COLO668 (cell line): ENCODE measurements at regions not wholly inside any gene's neighbourhood (a gene's known extent, or its start where the extent isn't known, plus 50 kb on each side); places are given as distances from the start of the nearest gene placed in this dataset.
A peak's percentile ranks its signal among the peaks of the same experiment; 100 is the strongest.
"Not testable (repeated sequence)": the region's sequence is repeated elsewhere in the genome, so short reads cannot be mapped to it uniquely, and the experiment has no call there.

Source experiments
- DNase-seq: peaks from one replicate; lab custom pipeline; 2025; ENCODE audit not compliant: unreplicated experiment; lab: John Stamatoyannopoulos, UW

DNA sequence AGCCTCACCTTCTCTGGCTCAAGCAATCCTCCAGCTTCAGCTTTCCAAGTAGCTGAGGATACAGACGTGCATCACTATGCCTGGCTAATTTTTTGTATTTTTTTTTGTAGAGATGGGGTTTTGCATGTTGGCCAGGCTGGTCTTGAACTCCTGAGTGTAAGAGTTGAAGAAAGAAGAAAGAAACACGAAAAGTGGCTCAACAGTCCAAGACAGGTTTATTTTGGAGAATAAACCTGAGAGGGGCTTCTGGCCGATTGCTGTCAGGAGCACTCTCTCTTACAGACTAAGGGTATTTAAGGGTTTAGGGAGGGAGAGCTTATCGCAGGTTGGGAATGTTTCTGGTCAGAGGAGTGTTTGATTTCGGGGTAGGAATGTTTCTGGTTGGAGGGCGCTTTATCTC lies 75.9 kb downstream of the RRM2 start:
- not testable (repeated sequence) for DNase-seq

GRCh38 chr2:10201201-10201600 lies 78.7 kb downstream of the RRM2 start:
- no peak for DNase-seq

DNA sequence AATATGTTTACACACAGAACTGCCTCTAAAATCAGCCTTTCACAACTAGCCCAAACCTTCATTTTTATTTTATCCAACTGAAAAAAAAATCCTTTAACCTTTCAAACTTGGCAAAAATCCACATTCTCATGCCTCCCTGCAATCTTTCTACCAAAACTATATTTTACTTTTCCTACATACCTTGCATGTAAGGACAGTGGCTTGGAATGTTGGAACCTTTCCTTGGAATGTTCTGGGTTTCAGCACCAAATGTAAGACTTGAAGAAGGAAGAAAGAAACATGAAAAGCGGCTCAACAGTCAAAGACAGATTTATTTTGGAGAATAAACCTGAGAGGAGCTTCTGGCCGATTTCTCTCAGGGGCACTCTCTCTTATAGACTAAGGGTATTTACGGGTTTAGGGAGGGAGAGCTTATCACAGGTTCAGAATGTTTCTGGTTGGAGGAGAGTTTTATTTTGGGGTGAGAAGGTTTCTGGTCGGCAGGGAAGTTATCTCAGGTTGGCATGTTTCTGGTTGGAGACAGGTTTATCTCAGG lies 79.7 kb downstream of the RRM2 start:
- DNase-seq, result no peak

GRCh38 chr2:10204326-10205161 lies 82.0 kb downstream of the RRM2 start:
- no peak for DNase-seq

DNA sequence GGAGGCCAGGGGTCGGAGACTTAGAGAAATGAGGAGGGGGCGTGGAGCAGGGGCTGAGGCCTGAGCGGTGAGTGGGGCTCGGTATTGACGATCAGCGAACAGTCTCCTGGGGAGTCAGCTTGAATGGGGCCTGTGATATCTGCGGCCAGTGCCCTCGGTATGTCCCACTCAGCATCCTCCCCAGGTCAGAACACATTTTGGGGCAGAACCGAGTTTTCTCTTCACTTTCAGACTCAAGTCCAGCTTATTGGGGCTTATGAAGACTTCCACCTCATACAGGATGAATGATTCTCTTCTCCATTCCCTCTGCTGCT lies 82.6 kb downstream of the RRM2 start:
- DNase-seq, result no peak

- no peak for DNase-seq
Measured at GRCh38 chr2:10208736-10209135, 86.2 kb downstream of the RRM2 start.

DNA sequence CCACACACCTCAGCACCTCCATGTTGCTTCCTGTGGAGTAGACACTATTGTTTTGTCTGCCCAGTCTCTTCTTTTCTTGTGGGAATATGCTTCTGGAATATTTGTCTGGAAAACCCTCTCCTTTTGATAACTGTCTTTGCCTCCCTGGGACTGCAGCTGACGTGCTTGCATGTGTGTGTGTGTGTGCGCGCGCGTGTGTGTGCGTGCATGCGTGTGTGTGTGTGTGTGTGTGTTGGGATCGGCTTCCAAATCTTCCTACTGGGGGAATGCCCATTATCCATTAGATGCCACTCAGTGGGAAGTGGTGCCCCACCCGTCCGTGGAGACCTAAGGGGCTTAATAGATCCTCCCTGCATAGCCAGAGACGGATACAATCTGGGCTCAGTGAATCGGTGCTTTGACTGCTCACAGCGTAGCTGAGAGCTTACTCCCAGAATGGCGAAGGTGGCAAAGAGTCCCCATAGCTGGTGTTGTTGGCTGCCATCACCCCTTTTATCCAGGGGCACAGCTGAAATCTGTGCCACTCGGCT lies 86.9 kb downstream of the RRM2 start:
- no peak for DNase-seq

- DNase-seq, result no peak
Measured at GRCh38 chr2:10210336-10210735, 87.8 kb downstream of the RRM2 start.

- DNase-seq, result no peak
Measured at GRCh38 chr2:10211844-10212422, 89.4 kb downstream of the RRM2 start.

GRCh38 chr2:10212827-10213226 lies 89.9 kb upstream of the HPCAL1 start:
- no peak for DNase-seq

GRCh38 chr2:10214179-10214578 lies 88.5 kb upstream of the HPCAL1 start:
- no peak for DNase-seq

DNA sequence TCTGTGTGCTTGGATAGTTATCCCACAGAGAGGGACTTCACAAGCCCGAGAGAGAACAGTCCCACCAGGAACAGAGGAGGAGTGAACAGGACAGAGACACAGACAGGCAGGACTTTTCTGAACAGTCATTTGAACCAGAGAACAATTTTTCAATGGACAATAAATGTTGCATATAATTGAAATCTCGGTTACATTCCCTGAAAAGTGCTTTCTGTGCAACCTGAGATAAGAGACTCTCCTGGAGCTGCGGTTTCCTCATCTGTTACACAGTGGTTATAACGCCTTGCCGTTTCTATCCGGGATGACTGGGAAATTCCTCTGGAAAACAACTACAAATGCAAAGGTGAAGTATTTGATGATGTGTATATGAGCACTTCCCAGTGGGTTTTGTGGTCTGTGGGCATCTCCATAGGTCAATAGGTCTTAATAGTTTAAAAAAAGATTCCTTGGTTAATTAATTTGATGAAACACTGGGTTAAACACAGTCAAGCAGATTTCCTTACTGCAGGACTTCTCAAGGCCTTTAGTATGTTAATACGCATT lies 87.2 kb upstream of the HPCAL1 start:
- no peak for DNase-seq

GRCh38 chr2:10216677-10217488 lies 85.8 kb upstream of the HPCAL1 start:
- DNase-seq, result no peak

DNA sequence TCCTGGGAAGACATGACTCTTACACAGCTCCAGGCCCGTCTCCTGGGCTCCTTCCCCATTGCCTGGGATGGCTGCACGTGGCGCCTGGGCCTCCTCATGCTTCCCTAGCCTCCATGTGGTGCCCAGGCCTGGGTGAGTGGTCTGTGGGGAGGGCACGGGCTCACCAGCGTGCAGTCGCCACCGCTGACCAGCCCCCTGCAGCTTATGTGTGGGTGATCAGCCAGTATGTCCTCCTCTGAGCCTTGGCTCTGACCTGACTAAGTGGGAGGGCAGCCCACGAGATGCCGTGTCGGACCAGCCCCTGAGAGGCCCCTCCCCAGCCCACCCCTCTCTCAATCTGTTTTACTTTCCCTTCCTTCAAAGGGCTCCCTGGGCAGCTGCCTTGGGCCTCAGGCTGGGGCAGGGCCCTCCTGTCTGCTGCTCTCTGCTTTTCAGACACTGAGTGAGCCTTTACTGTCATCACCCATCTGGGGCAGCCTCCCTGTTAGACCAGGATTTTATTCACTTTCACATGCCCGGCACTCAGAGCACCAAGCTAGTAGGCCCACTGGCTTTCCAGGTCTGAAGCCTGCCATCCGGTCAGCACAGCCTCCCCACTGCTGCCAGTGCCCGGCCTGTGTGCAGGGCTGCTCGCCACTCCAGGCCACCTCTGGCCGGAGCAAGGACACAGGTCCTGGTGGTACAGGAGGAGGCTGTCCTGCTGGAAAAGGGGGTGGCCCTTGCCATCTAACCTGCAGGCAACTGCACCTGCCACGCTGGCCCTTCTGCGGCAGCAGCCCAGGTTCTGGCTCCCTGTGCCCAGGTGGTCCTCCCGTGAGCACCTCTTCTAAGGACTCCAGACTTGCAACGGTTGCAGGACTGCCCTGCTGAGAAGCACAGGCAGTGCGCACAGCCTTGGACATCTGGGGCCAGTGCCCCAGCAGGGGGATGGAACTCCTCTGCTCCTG lies 84.9 kb upstream of the HPCAL1 start:
- no peak for DNase-seq

- DNase-seq, result no peak
Measured at GRCh38 chr2:10220045-10220901, 82.4 kb upstream of the HPCAL1 start.

- peak; percentile 27 for DNase-seq
Measured at GRCh38 chr2:10220902-10221391, 81.8 kb upstream of the HPCAL1 start.

GRCh38 chr2:10221443-10221842 lies 81.3 kb upstream of the HPCAL1 start:
- DNase-seq, result no peak

- DNase-seq, result no peak
Measured at GRCh38 chr2:10221976-10222870, 80.5 kb upstream of the HPCAL1 start.
